B cell (primary cell): ENCODE measurements at regions not wholly inside any gene's neighbourhood (a gene's known extent, or its start where the extent isn't known, plus 50 kb on each side); places are given as distances from the start of the nearest gene placed in this dataset.

ENCODE experiments used
- CTCF ChIP-seq: fragments of 200-600 bp; IDR thresholded peaks from one replicate; pipeline ENCODE4 v1.8.0; 2022; ENCODE audit warnings: antibody characterized with exemption, mild to moderate bottlenecking
- EZH2 ChIP-seq: IDR thresholded peaks from 2 replicates; pipeline ENCODE4 v1.6.1; 2012; ENCODE audit warnings: borderline replicate concordance, low read depth, mild to moderate bottlenecking, moderate library complexity, low read length; ENCODE audit not compliant: insufficient read depth, poor library complexity, severe bottlenecking

GRCh38 chr15:39269821-39270220, 311.1 kb upstream of the THBS1 start:
- no peak for TF ChIP-seq CTCF
- no peak for TF ChIP-seq EZH2
